GM13977 (cell line): ENCODE measurements at regions not wholly inside any gene's neighbourhood (a gene's known extent, or its start where the extent isn't known, plus 50 kb on each side); places are given as distances from the start of the nearest gene placed in this dataset.

ENCODE experiments used
- DNase-seq: peaks from one replicate; pipeline ENCODE4 v3.0.0; 2012; ENCODE audit warnings: low spot score
- in situ Hi-C: fragments of 300-500 bp; cut with MboI; formaldehyde crosslinking; loops from one replicate; pipeline ENCODE4 v1.12.0; 2022; ENCODE audit warnings: low sequenced_read_pairs, low pct_unique_long_range_greater_than_20kb, mixed read lengths, inconsistent platforms; ENCODE audit not compliant: unreplicated experiment
- TF ChIP-seq, protein P1 (sequence below): IDR thresholded peaks from 2 replicates; pipeline ENCODE4 v1.5.1; 2012; ENCODE audit warnings: mild to moderate bottlenecking, control low read depth; ENCODE audit not compliant: insufficient read depth; ENCODE audit errors: extremely low read depth, missing control alignments

- in situ Hi-C loops = no loop called here
- TF ChIP-seq, protein P1, sequence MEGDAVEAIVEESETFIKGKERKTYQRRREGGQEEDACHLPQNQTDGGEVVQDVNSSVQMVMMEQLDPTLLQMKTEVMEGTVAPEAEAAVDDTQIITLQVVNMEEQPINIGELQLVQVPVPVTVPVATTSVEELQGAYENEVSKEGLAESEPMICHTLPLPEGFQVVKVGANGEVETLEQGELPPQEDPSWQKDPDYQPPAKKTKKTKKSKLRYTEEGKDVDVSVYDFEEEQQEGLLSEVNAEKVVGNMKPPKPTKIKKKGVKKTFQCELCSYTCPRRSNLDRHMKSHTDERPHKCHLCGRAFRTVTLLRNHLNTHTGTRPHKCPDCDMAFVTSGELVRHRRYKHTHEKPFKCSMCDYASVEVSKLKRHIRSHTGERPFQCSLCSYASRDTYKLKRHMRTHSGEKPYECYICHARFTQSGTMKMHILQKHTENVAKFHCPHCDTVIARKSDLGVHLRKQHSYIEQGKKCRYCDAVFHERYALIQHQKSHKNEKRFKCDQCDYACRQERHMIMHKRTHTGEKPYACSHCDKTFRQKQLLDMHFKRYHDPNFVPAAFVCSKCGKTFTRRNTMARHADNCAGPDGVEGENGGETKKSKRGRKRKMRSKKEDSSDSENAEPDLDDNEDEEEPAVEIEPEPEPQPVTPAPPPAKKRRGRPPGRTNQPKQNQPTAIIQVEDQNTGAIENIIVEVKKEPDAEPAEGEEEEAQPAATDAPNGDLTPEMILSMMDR = no peak
- no peak for DNase-seq
Measured at GRCh38 chr10:53406532-53406931, 633.9 kb upstream of the MBL2 start.

- in situ Hi-C loops = no loop called here
- DNase-seq = no peak
- TF ChIP-seq, protein P1 = no peak
Measured at GRCh38 chr10:53403688-53404087, 631.1 kb upstream of the MBL2 start.

GRCh38 chr10:53402594-53402993 is 630.0 kb upstream of the MBL2 start:
- no peak for DNase-seq
- TF ChIP-seq, protein P1 = no peak

GRCh38 chr10:53401536-53401935 is 629.0 kb upstream of the MBL2 start:
- DNase-seq = no peak
- in situ Hi-C loops = no loop called here
- TF ChIP-seq, protein P1 = no peak

More at GRCh38 chr10:53402594-53402993, 630.0 kb upstream of the MBL2 start:
- in situ Hi-C loops = no loop called here

DNA sequence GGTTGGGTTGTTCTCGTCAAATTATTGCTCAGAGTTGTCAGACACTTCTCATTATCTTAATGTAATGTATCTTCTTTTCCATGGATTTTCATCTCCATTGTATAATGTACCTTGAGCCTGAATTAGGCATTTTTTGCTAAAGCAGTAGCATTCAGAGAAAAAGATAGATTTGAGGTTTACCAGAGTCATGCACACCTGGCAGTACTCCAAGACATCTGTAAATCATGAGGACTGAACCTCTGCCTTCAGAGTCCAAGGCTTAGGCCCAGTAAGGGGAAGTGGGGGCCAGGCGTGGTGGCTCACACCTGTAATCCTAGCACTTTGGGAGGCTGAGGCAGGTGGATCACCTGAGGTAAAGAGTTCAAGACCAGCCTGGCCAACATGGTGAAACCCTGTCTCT is 624.3 kb upstream of the MBL2 start:
- TF ChIP-seq, protein P1 = no peak
- no peak for DNase-seq
- in situ Hi-C loops = no loop called here

DNA sequence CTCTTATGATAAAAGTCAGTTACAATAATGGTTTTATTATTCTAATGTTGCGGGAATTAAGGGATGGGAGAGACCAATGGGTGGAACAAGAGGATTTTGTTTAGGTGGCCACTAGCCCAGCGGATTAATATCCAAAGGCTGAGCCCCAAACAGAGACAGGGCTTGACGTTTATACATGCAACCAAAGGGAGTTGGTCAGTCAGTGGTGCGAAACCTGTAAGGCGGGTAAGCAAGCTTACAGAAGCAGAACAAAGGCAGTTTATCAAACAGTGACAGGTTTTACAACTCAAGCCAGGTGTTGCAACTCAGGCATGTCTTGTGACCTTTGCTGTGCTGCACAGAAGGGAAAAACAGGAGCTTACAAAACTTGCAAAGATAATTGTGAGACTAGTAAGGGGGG is 622.9 kb upstream of the MBL2 start:
- TF ChIP-seq, protein P1 = no peak
- DNase-seq = no peak
- in situ Hi-C loops = no loop called here

DNA sequence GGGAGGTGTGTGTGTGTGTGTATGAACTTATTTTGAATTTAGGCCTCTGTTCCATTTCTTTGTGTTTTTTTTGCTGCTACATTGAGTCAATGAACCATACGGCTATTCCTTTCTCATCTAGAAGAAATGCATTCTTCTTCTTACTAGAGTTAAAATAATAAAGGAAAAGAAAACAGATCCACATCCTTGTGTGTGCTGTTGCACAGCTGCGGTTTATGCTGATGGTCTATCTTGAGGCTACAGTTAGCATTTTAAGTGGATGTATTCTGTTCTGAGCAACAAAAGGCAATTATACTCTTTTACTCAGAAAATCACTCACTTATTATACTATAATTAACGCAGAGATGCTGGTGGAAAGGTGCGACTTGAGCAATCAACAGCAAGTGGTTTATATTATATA is 615.0 kb upstream of the MBL2 start:
- DNase-seq = no peak
- in situ Hi-C loops = no loop called here
- TF ChIP-seq, protein P1 = no peak
